Endothelial cell of umbilical vein (primary cell): ENCODE measurements at regions not wholly inside any gene's neighbourhood (a gene's known extent, or its start where the extent isn't known, plus 50 kb on each side); places are given as distances from the start of the nearest gene placed in this dataset.

Experiments used
- BruUV-seq: library from RNA; stranded (reverse); fragments of 400-500 nt; replicated peaks from 2 replicates; lab custom pipeline; 2021; lab: Mats Ljungman, UMichigan
- CTCF ChIA-PET: fragments of 300-600, 350-600 bp; sonication (Branson Sonifier 250); formaldehyde crosslinking; loops from one replicate; lab custom pipeline; 2021; ENCODE audit warnings: antibody characterized with exemption, inconsistent platforms; lab: Charles Lee
- POLR2A ChIA-PET: fragments of 300-600, 350-600 bp; sonication (Branson Sonifier 250); formaldehyde crosslinking; loops from one replicate; lab custom pipeline; 2021; ENCODE audit warnings: antibody characterized with exemption, inconsistent platforms; lab: Charles Lee
- DNase-seq: peaks from one replicate; pipeline ENCODE4 v3.0.0-alpha.2; 2011; ENCODE audit warnings: low read depth, low spot score
- FAIRE-seq: peaks from 2 replicates; lab custom pipeline; 2011; peaks lifted over from hg19 to GRCh38; lab: Jason Lieb, UNC
- H2AFZ ChIP-seq: 2 replicates; pipeline ENCODE4 v1.6.0; 2012; ENCODE audit warnings: low read depth, low read length, control low read depth, inconsistent platforms
- H3K27ac ChIP-seq: 2 replicates; pipeline ENCODE4 v1.5.1; 2011; ENCODE audit warnings: low read depth, mild to moderate bottlenecking, control low read depth, low read length, moderate library complexity; ENCODE audit not compliant: insufficient read depth
- H3K27me3 ChIP-seq, 2 experiments: 2 replicates each; pipeline versions ENCODE4 v1.6.0 to v1.6.1; 2011; ENCODE audit warnings: low read length in 2 of 2, mixed read lengths in 1 of 2; ENCODE audit not compliant: control insufficient read depth in 2 of 2, insufficient read depth in 2 of 2
- H3K36me3 ChIP-seq, 2 experiments: 2 replicates in 1 of 2; 3 replicates in 1 of 2; pipeline ENCODE4 v1.5.1; 2011; ENCODE audit warnings: low read length in 2 of 2, mild to moderate bottlenecking in 1 of 2, moderate library complexity in 1 of 2; ENCODE audit not compliant: control insufficient read depth in 2 of 2, insufficient read depth in 2 of 2; ENCODE audit errors: extremely low read depth in 1 of 2
- H3K4me1 ChIP-seq: 3 replicates; pipeline ENCODE4 v1.5.1; 2011; ENCODE audit warnings: mild to moderate bottlenecking, low read length; ENCODE audit not compliant: control insufficient read depth, insufficient read depth; ENCODE audit errors: extremely low read depth
- H3K4me2 ChIP-seq: 2 replicates; pipeline ENCODE4 v1.6.1; 2011; ENCODE audit warnings: low read length, control low read depth, mixed read lengths; ENCODE audit not compliant: insufficient read depth
- H3K4me3 ChIP-seq, 3 experiments: fragments of 200-600 bp in 1 of 3; sonication (generic), shearing (Covaris generic) in 1 of 3; replicated peaks in 1 of 3; 2 replicates each; pipeline ENCODE4 v1.5.1; 2011 to 2016; ENCODE audit warnings: control low read depth in 3 of 3, low read length in 3 of 3, mild to moderate bottlenecking in 2 of 3, inconsistent platforms in 1 of 3, low read depth in 1 of 3, moderate library complexity in 1 of 3; ENCODE audit not compliant: insufficient read depth in 1 of 3
- H3K79me2 ChIP-seq: 2 replicates; pipeline ENCODE4 v1.6.0; 2012; ENCODE audit warnings: low read length, inconsistent platforms; ENCODE audit not compliant: control insufficient read depth, insufficient read depth
- H3K9ac ChIP-seq: replicated peaks from 2 replicates; pipeline ENCODE3; 2011; ENCODE audit warnings: low read length, control low read depth; ENCODE audit not compliant: insufficient read depth; ENCODE audit errors: extremely low read depth
- H3K9me1 ChIP-seq: replicated peaks from 3 replicates; pipeline ENCODE4 v1.6.0; 2011; ENCODE audit warnings: mild to moderate bottlenecking, low read length; ENCODE audit not compliant: control insufficient read depth, insufficient read depth; ENCODE audit errors: extremely low read depth
- H3K9me3 ChIP-seq: replicated peaks from 2 replicates; pipeline ENCODE4 v1.5.1; 2012; ENCODE audit warnings: low read length, inconsistent platforms; ENCODE audit not compliant: control insufficient read depth, insufficient read depth
- H4K20me1 ChIP-seq: replicated peaks from 2 replicates; pipeline ENCODE3; 2011; ENCODE audit warnings: mild to moderate bottlenecking, low read length; ENCODE audit not compliant: control insufficient read depth, insufficient read depth; ENCODE audit errors: extremely low read depth
- CTCF ChIP-seq, 2 donors: IDR thresholded peaks; 1 replicate in 1 of 2; 2 replicates in 1 of 2; pipeline ENCODE4 v1.5.1; 2011; ENCODE audit warnings: low read length in 2 of 2, mild to moderate bottlenecking in 2 of 2, moderate library complexity in 2 of 2, control low read depth in 1 of 2, inconsistent platforms in 1 of 2, low read depth in 1 of 2; ENCODE audit not compliant: insufficient read depth in 1 of 2; ENCODE audit errors: extremely low read depth in 1 of 2
- FOS ChIP-seq: IDR thresholded peaks from 2 replicates; pipeline ENCODE4 v1.6.1; 2011; ENCODE audit warnings: mild to moderate bottlenecking, low read length, moderate library complexity, borderline replicate concordance; ENCODE audit not compliant: insufficient read depth
- GATA2 ChIP-seq: IDR thresholded peaks from 2 replicates; pipeline ENCODE4 v1.7.0; 2011; ENCODE audit warnings: low read depth, mild to moderate bottlenecking, moderate library complexity, mixed read lengths, low read length; ENCODE audit not compliant: insufficient read length, insufficient read depth
- JUN ChIP-seq: IDR thresholded peaks from 2 replicates; pipeline ENCODE4 v1.6.1; 2011; ENCODE audit warnings: borderline replicate concordance, low read depth; ENCODE audit not compliant: insufficient read length, insufficient read depth
- MAX ChIP-seq: IDR thresholded peaks from 2 replicates; pipeline ENCODE4 v1.6.1; 2011; ENCODE audit not compliant: insufficient read depth, insufficient read length
- POLR2A ChIP-seq: IDR thresholded peaks from 2 replicates; pipeline ENCODE4 v1.6.1; 2012; ENCODE audit warnings: low read depth, mild to moderate bottlenecking, control low read depth, low read length
- POLR2AphosphoS5 ChIP-seq: IDR thresholded peaks from 2 replicates; pipeline ENCODE4 v1.6.1; 2012; ENCODE audit warnings: low read depth, mild to moderate bottlenecking, control low read depth, low read length, moderate library complexity; ENCODE audit not compliant: insufficient read depth
- dilution Hi-C: fragments of 300-500 bp; cut with MboI; formaldehyde crosslinking; loops from one replicate; pipeline ENCODE4 v1.15.0; 2019; ENCODE audit warnings: low sequenced_read_pairs; ENCODE audit not compliant: extremely low pct_ligation_motif_present
- intact Hi-C: fragments of 100-400 bp; cut with micrococcal nuclease; formaldehyde crosslinking; loops from one replicate; pipeline ENCODE4 v1.10.0; 2022

- dilution Hi-C loops: no loop called here
- POLR2A ChIA-PET: no interaction called here
- H4K20me1 ChIP-seq: no peaks in the 10 kb centered on the region
- H3K9ac ChIP-seq: no peak overlapping the region
- DNase-seq (no peak), FAIRE-seq (no peak)
- no peak for TF ChIP-seq FOS
- TF ChIP-seq CTCF (IDR thresholded peaks at IDR 0.05; ENCODE audit: extremely low read depth in 1 of 2, insufficient read depth in 1 of 2, low read depth in 1 of 2, low read length in 2 of 2): no peak
- TF ChIP-seq POLR2A: no peak
- no peak for TF ChIP-seq GATA2
- TF ChIP-seq JUN: no peak
- no peak for TF ChIP-seq MAX
- H3K4me3 ChIP-seq: no peak overlapping the region
- H3K27me3 ChIP-seq: no peaks in the 10 kb centered on the region
- intact Hi-C loops: no loop called here
- H3K9me3 ChIP-seq: no peaks in the 10 kb centered on the region
- no peaks in the 10 kb centered on the region for H3K79me2 ChIP-seq
- H3K4me2 ChIP-seq: no peak overlapping the region
- H2AFZ ChIP-seq: no peak overlapping the region
- CTCF ChIA-PET: interaction anchor here (1.1 to 4.8 kb wide), 6 partner anchors 12 to 328 kb away, joined by 3 to 28 read pairs (median 8); no protein-coding TSS in a partner anchor
- H3K4me1 ChIP-seq: no peaks in the 10 kb centered on the region
- no peak overlapping the region for H3K27ac ChIP-seq
- no peaks in the 10 kb centered on the region for H3K36me3 ChIP-seq
- H3K9me1 ChIP-seq: no peaks in the 10 kb centered on the region
- BruUV-seq: no TSS peak
These were observed 60.3 kb downstream of the BHLHE40 start for GRCh38 chr3:5039585-5039984.

DNA sequence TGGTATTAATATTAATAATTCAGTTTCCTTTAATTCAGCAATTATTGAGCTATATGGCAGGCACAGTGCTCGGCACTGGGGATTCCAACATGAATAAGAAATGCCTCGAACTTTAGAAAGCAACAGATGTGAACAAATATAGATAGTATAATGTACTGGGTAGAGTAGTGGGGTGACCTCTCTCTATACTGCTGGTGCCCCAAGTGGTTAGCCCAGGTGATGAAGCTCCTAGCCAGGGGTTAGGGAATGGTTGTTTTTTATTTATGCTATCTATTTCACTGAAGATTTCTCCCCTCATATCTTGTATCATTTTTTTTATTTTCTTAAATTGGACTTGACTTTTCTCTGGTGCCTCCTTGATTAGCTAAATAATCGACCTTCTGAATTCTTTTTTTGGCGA, 62.1 kb downstream of the BHLHE40 start:
- no peak overlapping the region for H3K27ac ChIP-seq
- no peak overlapping the region for H2AFZ ChIP-seq
- TF ChIP-seq GATA2 (no peak), MAX (no peak), FOS (no peak), POLR2AphosphoS5 (no peak), CTCF (IDR thresholded peaks at IDR 0.05; ENCODE audit: extremely low read depth in 1 of 2, insufficient read depth in 1 of 2, low read depth in 1 of 2, low read length in 2 of 2) (no peak), JUN (no peak)
- no peaks in the 10 kb centered on the region for H3K4me1 ChIP-seq
- intact Hi-C loops: no loop called here
- ChIA-PET POLR2A (interaction anchor here (0.7 kb wide), 1 partner anchor 60 kb away, joined by 8 read pairs; no protein-coding TSS in a partner anchor), CTCF (interaction anchor here (1.0 to 4.8 kb wide), 5 partner anchors 12 to 330 kb away, joined by 3 to 28 read pairs (median 7); no protein-coding TSS in a partner anchor)
- H3K9ac ChIP-seq: no peak overlapping the region
- no peaks in the 10 kb centered on the region for H4K20me1 ChIP-seq
- no peaks in the 10 kb centered on the region for H3K9me3 ChIP-seq
- FAIRE-seq (no peak), DNase-seq (no peak)
- H3K36me3 ChIP-seq: no peaks in the 10 kb centered on the region
- no peaks in the 10 kb centered on the region for H3K27me3 ChIP-seq
- H3K9me1 ChIP-seq: no peaks in the 10 kb centered on the region
- dilution Hi-C loops: no loop called here
- no TSS peak for BruUV-seq
- no peaks in the 10 kb centered on the region for H3K79me2 ChIP-seq
- no peak overlapping the region for H3K4me3 ChIP-seq
- no peak overlapping the region for H3K4me2 ChIP-seq
